LoVo (cell line): ENCODE measurements at regions not wholly inside any gene's neighbourhood (a gene's known extent, or its start where the extent isn't known, plus 50 kb on each side); places are given as distances from the start of the nearest gene placed in this dataset.
"Not testable (repeated sequence)": the region's sequence is repeated elsewhere in the genome, so short reads cannot be mapped to it uniquely, and the experiment has no call there.

Experiments
- DNase-seq: peaks from one replicate; pipeline ENCODE4 v3.0.0-alpha.2; 2016; ENCODE audit warnings: low spot score

DNA sequence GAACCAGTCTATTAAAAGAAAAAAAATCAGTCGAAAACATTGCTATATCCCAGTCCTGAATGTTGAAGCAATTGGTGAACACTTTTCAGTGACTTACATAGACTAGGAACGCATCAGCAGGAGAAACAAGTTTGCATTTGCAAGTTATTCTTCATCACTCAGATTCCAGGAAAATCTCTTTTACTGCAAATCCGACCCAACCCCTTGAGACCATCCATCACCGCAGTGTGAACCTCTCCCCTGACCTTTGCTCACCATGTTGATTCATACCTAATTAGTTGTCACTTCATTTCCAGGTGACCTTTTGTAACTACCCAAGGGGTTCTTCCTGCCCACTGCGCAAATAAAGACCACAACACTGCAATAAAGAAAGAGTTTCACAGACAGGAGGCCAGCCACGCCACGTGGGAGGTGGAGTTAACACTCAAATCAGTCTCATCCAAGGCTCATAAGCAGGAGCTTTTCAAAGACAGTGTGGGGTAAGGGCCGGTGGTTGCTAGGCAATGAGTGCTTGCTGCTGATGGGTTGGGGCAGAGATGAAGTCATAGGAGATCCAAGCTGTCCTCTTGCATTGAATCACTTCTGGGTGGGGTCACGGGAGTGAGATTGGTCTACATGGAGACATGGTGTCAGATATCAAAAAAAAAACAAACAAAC, 241.3 kb upstream of the TMEM132C start:
- peak; percentile 47 for DNase-seq

DNA sequence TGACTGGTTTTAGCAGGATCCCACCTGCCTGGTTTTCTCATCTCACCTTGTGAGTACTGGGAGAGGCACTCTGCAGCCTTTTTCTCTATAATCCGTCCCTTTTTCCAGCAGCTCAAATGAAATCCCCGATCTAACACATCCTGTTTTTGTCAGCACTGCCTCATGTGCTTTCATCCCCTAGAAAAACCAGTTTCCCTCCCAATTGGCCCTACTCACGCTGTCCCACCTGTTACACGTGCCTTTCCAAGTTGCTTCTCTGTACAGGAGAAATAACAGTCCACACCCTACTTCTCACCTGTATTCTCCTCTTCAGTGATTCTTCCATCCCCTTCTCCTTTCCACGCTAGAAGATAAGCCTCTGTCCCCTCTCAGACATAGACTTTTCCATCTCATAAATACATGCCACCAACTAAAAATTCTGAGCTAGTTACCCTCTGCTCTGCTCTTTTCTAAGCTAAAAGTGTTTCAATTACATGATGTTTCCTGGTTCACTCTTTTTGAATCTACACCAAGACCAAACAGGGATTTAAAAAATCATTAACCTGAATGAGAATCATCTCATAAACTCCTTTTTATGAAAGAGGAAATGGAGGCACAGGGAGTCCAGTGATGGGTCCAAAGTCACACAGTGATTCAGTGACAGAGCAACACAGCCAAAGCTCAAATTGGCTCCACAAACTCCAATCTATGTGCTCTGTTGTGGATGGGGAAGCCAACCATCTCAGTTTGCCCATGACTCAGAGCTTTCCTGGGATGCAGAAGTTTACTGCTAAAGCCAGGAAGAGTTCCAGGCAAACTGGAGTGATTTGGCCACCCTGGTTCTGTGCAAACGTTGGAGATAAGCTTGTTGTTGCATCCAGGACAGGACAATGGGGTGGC, 240.0 kb upstream of the TMEM132C start:
- DNase-seq = peak; percentile 59

DNA sequence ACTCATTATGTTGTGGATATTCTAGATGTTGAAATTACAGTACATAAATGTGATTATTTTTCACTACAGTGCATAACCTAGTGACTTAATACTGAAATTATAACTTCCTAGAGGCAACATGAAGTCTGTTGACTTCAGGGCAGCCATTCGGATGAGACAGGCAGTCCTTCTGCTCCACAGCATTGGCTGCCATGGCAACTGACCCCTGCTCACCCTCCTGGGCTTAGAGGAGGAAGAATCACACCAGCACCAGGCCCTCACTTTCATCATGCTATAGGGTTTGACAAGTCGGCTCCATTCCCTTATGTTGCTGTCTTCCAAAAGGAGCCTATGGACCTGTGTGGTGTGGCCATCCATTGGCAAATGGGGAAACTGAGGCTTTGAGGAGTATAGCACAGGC, 233.5 kb upstream of the TMEM132C start:
- no peak for DNase-seq

DNA sequence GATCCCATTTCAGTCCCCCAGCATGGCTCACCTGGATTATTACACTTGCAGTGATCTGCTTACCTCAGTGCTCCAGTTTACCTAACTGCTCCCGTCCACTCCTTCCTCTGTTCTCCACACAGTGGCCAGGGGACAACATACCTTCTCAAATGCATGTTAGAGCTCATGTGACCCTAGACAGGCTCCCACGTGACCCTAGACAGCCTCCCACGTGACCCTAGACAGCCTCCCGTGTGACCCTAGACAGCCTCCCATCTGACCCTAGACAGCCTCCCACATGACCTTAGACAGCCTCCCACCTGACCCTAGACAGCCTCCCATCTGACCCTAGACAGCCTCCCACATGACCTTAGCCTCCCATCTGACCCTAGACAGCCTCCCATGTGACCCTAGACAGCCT, 226.0 kb upstream of the TMEM132C start:
- DNase-seq = no peak

DNA sequence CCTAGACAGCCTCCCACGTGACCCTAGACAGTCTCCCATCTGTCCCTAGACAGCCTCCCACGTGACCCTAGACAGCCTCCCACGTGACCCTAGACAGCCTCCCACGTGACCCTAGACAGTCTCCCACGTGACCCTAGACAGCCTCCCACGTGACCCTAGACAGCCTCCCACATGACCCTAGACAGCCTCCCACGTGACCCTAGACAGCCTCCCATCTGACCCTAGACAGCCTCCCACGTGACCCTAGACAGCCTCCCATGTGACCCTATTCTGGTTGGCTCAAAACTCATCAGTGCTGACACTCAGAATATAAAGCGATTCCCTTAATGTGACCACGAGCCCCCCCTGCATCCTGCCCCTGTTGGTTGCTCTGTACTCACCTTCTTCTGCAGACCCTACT, 224.7 kb upstream of the TMEM132C start:
- DNase-seq = not testable (repeated sequence)

DNA sequence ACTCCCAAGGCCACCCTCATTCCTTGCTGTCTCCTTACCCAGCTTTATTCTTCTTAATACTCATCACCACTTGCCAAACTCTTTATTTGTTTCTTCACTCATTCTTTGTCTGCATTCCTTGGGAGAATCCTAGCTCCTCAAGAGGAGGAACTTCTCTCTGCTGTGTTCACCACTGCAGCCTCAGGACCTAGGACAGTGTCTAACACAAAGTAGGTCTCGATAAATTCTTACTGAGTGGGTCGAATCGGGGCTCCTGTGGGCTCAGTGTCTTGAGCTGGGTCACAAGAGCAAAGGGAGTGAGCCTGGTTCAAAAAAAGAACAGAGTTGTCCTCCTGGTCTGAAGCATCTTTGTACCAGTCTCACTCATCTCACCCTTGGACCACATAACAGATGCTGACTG, 224.1 kb upstream of the TMEM132C start:
- no peak for DNase-seq

DNA sequence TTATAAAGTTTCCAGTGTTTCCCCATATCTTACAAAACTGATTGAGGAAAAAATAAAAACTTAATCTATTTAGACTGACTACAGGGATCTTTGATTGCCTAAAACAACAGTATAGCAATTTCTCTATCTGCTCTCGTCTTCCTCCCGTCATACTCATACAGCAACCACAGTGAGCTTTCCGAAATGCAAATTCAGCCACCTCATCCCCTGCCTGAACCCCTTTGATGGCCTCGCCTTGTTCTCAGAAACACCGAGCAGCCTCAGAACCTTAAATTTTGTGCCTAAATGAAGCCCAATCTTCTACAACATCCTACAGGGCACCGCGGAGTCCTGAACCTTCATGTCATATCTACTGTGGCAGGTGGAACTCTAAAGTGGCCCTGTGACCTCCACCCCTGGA, 223.7 kb upstream of the TMEM132C start:
- DNase-seq = no peak

DNA sequence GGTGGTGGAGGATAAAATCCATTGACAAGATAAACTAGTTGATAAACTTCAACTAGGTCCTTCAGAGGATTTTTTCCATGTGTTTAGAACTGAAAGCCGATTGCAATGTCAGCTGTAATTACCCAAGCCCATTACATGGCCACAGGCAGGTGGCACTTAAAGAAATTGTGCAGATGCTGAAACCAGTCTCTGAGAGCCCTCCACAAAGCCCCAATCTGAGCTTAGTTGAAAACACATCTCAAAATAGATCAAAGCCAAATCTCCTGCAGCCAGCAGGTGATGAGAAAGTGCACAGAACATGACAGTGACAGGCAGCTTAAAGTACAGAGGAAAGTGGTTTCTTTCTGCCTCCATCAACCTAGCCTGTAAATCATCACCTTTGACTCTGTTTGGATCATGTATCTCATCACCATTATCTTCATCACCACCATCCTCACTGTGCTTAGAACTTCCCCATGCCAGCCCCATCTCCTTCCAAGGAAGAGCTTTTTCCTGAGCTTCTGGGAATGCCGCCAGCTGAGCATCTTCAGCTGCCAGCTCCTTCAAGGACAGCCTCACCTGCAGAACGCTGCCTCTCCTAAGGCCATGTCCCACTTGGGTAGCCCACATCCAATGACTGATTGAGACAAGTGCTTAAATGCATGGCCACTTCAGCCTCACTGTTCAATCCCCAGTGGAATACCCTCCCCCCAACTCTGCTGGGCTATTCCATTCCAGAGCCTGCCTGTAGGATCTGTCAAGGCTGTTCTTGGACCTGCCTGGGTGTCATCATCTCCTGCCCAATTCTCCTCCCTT, 219.5 kb upstream of the TMEM132C start:
- DNase-seq = no peak

DNA sequence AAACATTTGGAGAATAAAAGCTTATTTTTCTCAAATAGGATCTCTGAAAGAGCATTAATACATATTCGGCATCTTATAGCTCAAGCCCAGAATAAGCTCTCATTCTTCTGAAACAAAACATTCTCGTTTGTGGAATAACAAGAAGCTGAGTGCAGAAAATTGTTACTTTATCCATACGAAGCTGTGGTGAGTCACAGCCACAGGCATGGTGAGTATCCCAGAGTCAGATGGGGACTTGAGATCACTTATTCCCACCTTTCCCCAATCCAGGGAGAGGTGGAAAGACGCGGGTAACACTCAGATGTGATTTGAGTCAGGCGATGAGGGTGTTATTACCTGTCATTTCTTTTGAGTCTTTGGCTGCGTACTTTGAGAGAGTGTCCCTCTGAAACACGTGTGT, 214.6 kb upstream of the TMEM132C start:
- no peak for DNase-seq

DNA sequence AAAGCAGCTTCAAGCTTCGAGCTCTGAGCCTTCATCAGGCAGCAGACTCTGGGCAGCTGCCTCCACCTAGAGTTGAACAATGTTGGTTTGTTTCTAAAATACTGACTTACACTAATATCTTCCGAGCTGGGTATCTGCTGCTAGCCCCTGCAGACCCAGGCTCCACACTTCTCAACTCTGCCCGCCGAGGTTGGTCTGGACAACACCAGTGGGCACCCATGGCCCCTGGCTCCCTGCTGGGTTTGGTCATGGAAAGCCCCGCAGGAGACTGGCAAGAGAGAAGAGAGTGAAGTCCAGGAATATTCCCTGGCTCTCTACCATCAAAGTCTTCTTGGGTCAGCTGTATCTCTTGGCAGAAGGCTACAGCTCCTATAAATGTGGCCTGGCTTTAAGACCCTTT, 214.2 kb upstream of the TMEM132C start:
- DNase-seq = no peak

DNA sequence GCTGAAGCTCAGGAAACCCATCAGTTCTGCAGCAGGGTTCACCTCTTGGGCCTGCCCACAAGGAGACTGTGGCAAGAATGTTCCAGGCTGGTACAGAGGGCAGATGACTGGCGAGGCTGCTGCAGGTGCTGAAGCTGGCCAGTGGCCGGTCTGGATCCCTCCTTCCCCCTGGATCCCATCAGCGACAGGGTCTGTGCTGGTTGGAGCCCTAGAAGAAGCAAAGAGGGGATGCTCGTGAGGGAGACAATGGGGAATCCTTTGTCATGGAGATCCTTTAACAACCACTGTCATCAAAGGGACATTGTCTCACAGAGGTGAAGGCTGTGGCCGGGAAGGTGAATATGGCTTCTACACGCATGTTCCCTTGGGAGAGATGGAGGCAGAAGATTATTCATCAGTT, 211.4 kb upstream of the TMEM132C start:
- no peak for DNase-seq

DNA sequence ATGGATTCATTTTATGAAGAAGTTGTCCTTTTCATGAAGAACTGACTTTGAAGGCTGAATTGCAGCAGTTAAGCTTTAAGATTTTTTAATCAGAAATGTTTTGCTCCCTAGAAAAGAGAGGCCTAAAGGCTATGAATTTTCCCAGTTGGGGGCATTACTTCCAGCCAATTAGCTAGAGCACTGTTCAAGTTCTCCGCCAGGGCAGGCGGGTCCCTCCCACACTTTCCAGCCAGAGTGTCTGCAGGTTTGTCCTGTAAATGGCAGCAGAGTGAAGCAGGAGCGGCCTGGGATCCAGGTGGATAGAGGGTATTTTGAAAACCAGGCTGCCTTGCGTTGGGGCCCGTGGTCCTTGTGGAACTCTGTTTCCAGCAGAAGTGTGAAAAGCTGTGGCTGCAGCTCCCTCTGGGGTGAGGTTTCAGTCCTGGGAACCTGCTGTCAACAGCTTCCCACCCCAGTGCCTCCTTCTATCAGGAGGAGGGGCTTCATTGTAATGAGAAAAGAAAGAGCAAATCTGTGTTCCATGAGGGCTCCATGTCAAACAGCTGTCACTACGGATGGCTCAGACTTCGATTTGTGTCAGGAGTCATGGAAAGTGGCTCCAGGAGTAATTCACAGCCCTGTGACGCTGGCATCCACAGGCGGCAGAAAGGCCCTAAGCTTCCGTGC, 210.7 kb upstream of the TMEM132C start:
- DNase-seq = no peak

DNA sequence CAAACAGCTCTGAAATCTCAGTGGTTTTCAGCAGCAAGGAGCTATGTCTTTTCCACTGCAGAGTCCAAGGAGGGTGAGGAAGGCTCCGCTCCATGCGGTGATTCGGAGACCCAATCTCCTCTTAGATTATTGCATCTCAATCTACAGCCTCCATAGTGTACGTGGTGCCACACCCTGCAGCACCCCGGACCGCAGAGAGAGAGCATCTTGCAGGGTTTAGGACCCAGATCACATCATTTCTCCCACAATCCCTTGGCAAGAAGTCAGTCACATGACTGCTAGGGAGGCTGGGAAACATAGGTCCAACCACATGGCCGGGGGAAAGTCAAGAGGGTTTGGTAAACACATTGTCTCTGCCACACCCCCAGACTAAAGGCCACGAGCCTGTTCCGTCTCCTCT, 209.4 kb upstream of the TMEM132C start:
- no peak for DNase-seq

DNA sequence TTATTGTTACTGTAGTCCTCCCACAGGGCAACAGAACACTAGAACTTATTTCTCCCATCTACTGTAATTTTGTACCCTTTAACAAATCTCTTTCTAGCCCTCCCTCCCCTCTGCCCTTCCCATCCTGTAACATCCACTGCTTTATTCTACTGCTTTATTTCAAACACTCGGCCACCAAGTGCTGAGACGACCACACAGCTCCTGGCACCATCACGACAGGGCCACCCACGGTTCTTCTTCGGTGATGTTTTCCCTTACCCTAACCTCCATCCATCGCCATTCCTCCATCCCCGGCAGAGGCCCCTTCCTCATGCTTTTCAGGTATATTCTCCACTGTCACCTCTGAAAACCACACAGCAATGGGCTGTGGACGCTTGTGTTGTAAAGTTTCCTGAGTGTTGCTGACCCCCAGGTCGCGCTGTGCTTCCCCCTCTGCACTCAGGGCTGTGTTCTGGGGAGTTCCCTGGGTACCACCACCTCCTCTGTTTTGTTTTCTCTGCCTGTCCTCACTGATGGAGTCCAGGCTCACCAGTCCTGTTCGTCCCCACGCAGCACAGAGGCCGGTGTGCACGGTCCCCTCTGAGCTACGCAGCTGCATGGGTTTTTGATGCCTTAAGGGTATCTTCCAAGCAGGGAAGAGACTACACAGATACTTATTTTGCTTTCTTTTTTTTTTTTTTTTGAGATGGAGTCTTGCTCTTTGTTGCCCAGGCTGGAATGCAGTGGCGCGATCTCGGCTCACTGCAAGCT, 207.2 kb upstream of the TMEM132C start:
- no peak for DNase-seq

DNA sequence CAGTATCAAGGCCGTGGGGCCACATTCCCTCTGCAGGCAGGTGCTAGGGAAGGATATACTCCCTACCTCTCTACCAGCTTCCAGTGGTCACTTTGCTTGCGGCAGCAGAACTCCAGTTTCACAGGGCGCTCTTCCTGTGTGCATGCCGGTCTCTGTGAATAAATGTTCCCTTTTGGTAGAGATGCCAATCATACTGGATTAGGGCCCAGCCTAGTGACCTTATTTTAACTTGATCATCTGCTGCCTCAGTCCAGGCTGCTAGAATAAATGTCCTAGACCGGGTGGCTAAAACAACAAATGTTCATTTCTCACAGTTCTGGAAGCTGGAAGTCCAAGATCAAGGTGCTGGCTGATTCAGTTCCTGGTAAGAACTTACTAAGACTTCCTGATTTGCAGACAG, 198.8 kb upstream of the TMEM132C start:
- no peak for DNase-seq

DNA sequence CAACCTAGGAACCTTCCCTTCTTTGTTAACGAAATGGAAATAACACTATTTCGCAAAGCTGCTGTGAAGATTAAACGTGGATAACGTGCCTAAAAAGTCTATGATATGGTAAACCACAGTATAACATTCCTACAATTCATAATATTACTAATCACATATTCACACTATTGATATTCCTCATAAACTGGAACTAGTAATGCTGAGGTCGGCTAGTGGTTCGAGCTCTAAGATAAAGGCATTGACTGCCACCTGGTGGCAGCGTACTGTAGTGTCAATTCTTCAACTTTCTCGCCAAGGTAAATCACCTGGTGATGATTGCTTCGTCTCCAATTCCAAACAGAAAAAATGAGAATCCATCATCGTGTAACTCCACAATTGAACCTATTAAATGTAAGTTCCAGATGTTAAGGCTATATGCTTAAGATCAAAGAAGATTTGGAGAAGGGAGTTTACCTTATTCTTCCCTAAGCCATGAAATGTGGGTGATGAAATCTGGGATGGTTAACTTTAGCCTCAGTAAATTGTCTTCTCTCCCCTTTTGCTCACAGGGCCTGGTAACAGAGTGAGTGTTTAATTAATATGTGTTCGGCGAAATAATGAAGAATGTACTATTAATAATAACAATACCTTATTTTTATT, 197.5 kb upstream of the TMEM132C start:
- DNase-seq = peak; percentile 73

DNA sequence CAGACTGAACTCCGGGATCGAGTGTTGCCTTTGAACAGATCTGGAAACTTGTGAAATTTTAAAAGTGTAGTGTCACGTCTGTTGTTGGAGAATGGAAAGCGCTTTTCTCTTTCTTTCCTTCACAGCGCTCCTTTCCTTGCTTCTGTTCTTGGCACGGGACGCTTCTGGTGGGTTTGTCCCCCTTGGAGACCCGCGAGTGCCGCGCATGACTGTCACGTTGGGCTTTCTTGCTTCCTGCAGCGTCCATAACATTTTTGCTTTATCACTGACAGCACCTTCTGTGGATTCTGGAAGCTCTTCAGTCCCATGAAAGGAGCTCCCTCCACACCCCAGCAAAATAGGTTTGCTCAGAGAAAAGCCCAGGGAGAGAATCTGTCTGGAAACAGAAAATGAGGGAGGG, 193.0 kb upstream of the TMEM132C start:
- DNase-seq = no peak

DNA sequence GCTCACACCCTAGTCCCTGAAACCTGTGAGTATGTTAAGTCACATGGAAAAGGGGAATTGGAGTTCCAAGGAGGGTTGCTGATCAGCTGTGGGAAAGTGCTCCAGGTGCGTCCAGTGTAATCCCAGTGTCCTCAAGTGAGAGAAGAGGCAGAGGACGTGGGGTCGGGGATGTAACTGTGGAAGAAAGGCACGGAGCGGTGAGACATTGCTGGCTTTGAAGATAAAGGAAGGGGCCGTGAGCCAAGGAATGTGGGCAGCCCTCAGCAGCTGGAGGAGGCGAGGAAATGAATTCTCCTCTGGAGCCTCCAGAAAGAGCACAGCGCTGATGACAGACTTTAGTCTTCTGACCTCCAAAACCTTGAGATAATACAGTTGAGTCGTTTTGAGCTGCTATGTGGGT, 191.6 kb upstream of the TMEM132C start:
- DNase-seq = no peak

DNA sequence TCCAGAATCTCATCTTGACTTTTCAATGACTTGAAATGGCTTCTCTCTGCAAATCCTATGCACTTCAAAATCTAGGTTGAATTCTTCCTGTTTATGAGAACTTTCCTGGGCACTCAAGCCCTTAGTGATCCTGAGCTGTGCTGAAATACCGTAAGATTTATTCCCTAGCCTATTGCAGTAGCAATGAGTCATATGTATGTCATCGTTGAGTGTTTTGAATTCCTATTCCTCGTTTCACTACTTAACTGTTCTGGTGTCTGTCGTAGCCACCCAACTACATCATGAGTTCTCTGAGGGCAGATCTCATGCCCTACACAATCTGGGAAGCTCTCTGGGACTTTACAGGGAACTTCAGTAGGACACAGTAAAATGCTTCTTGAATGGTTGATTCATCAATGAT, 190.8 kb upstream of the TMEM132C start:
- DNase-seq = no peak

DNA sequence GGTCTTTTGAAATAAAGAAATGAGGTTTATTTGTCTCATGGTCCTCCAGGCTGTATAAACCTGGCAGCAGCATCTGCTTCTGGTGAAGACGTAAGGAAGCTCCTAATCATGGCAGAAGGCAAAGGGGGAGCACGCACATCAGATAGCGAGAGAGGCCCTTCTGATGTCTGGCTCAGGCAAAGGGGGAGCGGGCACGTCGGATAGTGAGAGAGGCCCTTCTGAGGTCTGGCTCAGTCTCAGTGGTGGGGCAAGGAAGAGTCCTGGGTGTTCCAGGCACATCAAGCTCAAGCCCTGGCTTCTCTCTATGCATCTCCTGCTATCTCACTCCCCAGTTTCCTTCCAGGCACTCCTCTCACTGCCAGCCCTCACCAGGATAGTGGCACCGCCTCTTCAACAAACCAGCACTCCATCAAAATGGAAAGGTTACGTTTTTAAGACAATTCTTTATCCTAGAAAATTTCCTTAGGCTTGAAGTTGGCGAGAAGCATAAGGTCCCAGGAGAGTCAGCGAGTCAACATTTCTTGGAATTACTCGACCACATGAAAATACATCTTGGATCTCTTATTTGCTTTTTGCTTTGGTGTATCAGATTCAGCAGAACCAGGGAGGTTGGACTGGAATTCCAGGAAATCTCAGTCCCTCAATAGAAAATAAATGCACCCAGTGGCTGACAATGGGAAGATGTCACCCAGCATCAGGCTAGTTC, 189.6 kb upstream of the TMEM132C start:
- DNase-seq = no peak

DNA sequence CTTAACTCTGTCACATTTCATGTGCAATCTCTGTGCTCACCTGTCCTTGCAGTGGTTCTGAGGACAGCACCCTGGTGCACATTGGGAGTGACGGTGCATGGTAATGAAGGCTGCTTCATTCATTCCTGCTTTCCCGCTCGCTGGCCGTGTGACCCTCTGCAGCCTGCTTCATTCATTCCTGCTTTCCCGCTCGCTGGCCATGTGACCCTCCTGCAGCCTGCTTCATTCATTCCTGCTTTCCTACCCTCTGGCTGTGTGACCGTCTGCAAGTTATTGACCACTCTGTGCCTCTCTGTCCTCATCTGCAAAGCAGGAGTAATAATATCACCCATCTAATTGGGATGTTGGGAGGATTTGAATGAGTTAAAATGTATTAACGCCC, 189.1 kb upstream of the TMEM132C start:
- DNase-seq = no peak
